RPMI7951 (cell line): ENCODE measurements at regions not wholly inside any gene's neighbourhood (a gene's known extent, or its start where the extent isn't known, plus 50 kb on each side); places are given as distances from the start of the nearest gene placed in this dataset.

Source experiments
- DNase-seq: peaks from one replicate; pipeline ENCODE4 v3.0.0-alpha.2; 2012; ENCODE audit warnings: low read depth

DNA sequence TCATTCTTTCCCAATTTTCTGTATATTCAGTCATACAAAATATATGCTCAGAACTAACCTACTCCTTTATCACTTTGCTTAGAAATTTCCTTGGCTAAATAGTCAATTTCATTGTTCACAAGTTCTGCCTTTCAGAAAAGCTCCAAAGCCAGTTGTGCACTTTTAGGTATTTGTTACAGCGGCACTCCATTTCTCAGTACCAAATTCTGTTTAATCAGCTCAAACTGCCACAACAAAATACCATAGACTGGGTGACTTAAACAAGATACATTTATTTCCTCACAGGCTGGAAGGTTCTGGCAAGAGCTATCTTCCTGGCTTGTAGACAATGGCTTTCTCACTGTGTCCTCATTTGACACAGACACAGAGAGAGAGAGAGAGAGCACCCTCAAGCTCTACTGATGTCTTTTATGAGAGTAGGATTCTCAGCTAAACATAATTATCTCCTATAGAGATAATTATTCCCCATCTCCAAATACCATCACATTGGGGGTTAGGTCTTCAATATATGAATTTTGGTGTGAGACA, 188.8 kb upstream of the FSTL5 start:
- DNase-seq, result no peak

GRCh38 chr4:162350331-162350730, 186.5 kb upstream of the FSTL5 start:
- no peak for DNase-seq

- DNase-seq, result no peak
Measured at GRCh38 chr4:162349395-162349794, 185.6 kb upstream of the FSTL5 start.

- DNase-seq, result no peak
Measured at GRCh38 chr4:162347842-162348213, 184.0 kb upstream of the FSTL5 start.

GRCh38 chr4:162347156-162347841, 183.5 kb upstream of the FSTL5 start:
- no peak for DNase-seq

GRCh38 chr4:162343967-162344366, 180.2 kb upstream of the FSTL5 start:
- no peak for DNase-seq

DNA sequence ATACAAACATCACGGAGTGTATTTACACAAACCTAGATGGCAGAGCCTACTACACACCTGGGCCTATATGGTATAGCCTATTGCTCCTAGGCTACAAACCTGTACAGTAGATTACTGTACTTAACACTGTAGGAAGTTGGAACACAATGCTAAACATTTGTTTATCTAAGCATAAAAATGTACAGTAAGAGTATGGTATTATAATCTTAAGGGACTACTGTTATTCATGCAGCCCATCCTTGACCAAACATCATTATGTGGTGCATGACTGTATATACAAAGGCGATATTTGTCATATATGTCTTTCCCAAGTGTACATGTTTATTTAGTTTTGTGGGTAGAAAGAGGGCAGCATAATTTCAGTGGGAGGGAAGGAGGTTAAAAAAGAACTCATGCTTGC, 177.7 kb upstream of the FSTL5 start:
- no peak for DNase-seq

DNA sequence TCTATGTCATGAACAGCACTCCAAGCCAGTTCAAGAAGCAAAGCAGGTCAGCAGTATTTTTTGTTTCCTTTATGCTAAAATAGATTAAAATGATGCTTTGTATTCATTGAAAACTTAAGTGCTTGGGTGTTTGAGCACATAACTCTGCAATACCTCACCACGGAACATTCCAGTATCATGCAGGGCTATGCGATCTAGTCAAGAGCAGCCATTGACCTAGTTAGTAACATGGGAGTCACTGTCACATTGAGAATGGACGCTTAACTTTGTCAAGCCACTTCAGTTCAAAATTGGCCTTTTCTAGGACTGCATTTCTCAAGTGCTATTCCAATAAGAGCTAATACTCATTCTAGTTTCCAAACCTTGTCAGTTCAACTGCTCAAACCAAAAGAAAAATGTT, 160.1 kb upstream of the FSTL5 start:
- no peak for DNase-seq

- no peak for DNase-seq
Measured at GRCh38 chr4:162322054-162322453, 158.3 kb upstream of the FSTL5 start.

DNA sequence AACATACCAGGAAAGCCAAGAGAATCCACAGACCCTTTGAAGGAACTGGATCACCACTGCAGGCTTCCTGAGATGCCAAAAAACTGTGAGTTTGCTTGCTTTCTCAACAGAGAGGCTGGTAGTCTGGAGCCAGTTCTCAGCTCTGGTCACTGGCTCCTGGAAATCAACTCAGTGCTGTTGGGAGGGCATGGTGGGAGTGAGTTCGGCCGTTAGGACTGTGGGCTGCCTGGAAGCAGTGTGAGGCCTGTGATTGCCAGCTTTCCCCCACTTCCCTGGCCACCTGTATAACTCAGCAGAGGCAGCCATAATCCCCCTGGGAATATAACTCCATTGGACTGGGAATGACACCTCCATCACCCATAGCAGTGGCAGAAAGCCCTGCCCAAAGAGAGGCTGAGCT, 122.0 kb upstream of the FSTL5 start:
- DNase-seq, result no peak

GRCh38 chr4:162282684-162283083, 118.9 kb upstream of the FSTL5 start:
- no peak for DNase-seq

- DNase-seq, result no peak
Measured at GRCh38 chr4:162274354-162274753, 110.6 kb upstream of the FSTL5 start.

GRCh38 chr4:162272215-162272614, 108.4 kb upstream of the FSTL5 start:
- DNase-seq, result no peak

GRCh38 chr4:162268911-162269310, 105.1 kb upstream of the FSTL5 start:
- no peak for DNase-seq

DNA sequence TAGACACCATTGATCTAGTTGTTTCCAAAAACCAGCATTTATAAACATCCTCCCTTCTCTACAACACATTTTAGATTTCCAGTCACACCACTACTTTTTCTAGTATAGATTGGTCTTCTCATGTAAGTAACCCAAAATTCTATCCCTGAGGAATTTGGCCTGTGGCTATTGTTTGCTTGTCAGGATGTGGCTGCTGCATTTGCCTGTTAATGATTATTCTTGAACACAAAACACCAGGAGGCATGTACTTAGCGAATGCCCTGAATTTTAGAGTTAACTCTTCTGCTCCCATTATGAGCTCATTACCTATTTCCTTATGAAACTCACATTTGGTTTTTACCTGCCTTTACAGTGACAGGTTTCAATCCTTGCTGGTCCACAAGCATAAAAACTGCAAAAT, 102.0 kb upstream of the FSTL5 start:
- DNase-seq, result no peak

- DNase-seq, result no peak
Measured at GRCh38 chr4:162245051-162245450, 81.3 kb upstream of the FSTL5 start.

GRCh38 chr4:162241857-162242256, 78.1 kb upstream of the FSTL5 start:
- no peak for DNase-seq

GRCh38 chr4:162239992-162240769, 76.4 kb upstream of the FSTL5 start:
- no peak for DNase-seq

DNA sequence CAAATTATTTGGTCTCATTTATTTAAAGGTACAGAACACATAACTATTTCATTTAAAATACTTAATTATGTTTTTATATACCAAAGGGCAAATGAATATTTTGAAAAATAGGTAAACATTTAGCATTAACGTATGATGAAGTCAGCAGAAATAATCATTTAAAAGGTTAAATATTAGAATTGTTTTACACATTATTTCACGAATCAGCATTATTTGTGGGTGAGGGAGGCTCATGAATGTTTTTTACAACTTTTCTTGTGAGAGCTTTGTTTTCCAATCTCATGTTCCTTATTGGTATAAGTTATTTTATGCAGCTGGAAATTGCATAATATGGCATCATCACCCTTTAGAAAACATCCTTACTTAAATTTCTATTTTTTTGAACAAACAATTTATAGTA, 73.9 kb upstream of the FSTL5 start:
- no peak for DNase-seq

- DNase-seq, result no peak
Measured at GRCh38 chr4:162234595-162234994, 70.8 kb upstream of the FSTL5 start.

DNA sequence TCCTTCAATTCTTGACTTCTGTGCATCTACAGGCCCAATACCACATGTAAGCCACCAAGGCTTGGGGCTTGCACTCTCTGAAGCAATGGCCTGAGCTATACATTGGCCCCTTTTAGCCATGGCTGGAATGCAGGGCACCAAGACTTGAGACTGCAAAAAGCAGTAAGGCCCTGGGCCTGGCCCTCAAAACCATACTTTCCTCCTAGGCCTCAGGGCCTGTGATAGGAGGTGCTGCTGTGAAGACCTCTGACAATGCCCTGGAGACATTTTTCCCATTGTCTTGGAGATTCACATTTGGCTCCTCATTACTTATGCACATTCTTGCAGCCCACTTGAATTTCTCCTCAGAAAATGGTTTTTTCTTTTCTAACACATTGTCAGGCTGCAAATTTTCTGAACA, 68.5 kb upstream of the FSTL5 start:
- DNase-seq, result no peak

DNA sequence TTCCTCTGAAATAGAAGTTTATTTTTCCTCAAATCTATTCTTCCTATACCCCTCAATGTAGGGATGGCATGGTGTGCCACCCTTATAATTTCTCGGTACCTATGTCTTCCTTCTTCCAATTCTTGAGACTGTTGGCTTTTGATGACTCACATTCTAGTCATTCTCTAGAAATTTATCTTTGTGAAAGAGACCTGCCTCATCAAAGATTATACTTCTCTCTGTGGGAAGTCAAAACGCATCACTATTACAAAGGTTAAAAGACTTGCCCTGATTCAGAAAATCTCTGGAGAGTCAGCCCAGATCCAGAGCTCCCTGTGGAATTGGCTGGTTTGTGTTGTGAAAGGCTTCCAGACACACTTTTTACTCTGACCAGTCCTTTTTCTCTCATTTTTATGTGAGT, 65.9 kb upstream of the FSTL5 start:
- no peak for DNase-seq

DNA sequence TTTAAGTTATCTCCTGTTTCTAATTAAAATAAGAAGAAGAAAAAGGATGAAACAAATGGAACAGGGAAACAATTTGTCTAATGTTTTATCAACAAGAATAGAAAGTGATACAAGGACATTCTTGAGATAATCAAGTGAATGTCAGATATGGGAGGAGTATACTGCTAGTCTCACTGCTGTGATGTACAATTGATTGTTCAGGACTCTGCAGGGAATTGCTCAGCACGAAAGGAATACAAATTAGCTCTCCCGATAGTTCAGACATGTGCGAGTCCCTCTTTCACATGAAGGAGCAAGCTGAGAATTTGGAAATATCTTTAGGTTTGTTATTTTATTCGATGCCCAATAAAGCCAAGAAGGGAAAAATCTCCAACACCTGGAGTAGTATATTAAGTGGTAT, 57.3 kb upstream of the FSTL5 start:
- no peak for DNase-seq
